ENCODE measurements at regions not wholly inside any gene's neighbourhood (a gene's known extent, or its start where the extent isn't known, plus 50 kb on each side); places are given as distances from the start of the nearest gene placed in this dataset.
"Not testable (repeated sequence)": the region's sequence is repeated elsewhere in the genome, so short reads cannot be mapped to it uniquely, and the experiment has no call there.

DNA sequence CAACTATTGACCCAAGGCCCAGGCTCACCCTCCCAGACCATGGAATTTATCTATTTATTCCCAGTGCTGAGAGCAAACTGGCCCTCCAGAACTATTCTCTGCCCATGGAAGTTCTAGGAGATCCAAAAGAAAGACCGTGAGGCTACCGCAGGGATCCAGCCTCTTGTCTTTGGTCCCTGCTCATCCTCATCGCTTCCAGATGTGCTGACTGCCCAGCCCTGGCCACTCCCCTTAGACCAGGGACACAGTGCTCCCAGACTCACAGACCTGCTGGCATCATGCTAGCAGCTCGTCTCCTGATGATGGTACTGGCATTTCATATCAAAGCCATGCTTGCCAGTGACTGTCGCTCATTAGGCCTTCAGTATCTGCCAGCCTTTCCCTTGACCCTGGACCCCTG is 405.7 kb upstream of the PPP2R3A start:
- DNase-seq: no peak

DNA sequence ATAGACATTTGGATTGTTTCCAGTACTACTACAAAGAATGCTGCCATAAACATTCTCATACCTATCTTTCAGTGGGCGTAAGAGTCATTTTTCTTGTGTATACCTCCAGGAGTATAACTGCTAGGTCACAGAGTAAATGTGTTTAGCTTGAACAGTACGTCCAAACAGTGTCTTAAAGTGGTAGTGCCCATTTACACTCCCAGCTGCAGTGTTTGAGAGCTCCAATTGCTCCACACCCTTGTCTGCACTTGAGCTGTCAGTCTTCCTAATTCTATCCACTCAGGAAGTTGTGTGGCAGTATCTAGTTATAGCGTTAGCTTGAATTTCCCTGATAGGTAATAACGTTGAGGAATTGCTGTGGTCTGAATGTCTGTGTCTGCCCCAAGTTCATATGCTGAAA is 404.7 kb upstream of the PPP2R3A start:
- DNase-seq: no peak

DNA sequence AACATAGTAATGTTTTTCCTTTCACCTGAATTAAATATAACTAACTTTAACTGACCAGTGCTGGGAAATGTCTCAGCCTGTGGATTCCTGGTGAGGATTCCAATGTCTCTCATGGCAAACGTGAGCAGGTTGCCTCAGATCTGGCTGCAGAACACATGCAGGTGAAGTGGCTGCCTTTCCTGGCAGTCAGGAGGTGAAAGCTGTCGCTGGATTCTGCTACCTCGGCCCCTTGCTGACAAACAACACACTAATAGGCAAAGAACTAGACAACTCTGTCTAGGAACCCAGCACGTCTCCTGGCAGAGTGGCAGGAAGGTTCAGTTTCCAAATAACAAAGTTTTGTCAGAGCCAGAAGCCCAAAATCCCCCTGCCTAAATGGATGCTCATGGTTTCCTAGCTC is 400.8 kb upstream of the PPP2R3A start:
- no peak for DNase-seq

DNA sequence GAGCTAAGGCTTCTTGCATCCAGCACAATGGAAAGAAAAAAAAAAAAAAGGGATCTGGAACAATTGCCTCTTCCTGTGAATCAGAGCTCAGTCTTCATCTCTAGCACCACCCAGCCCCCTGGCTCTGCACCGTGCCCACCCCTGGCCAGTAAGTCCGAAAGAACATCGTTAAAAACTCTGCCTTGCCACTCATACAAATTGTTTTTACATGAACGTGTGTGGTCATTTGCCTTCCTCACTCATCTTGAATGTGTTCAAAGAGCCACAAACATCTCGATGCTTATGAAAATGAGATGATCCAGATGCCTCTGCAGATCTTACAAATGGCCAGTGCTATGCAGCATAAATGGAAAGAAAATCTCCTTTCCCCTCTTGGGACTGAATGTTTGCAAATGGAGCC is 400.0 kb upstream of the PPP2R3A start:
- DNase-seq: no peak

DNA sequence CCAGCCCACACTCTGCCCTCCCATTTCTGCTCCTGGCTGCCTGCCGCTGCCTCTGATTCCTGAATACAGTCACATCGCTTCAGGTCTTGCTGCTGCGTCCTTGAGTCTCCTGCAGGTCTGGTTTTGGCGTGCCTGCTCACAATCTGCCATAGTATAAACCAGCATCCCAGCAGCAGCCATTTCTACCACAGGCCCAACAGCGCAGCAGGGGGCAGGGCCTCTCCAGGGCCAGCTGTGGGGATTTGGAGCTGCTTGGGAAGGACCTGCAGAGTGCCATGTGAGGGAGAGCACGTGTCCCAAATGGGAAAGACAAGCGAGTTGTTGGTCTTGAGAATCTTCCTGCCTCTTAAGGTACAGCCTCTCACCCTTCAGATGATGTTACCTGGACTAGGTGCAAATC is 398.3 kb upstream of the PPP2R3A start:
- DNase-seq: no peak

DNA sequence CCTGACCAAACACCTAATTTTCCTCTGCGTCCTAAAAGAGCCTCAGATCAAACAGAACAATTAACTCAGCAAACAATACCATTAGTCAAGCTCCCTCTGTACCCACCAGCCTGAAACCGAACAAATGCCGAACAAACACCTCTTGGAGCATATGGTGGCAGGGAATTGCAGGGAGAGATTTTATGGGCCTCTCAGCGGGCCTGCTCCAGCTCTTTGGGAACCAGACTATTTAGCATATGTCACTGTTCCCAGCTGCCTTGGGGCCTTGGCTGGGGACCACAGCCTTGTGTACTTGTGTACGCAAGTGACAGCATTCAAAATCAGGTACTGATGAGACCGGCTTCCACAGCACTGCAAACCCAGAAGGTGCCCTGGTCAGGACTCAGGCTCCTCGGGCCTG is 388.8 kb upstream of the PPP2R3A start:
- no peak for DNase-seq

DNA sequence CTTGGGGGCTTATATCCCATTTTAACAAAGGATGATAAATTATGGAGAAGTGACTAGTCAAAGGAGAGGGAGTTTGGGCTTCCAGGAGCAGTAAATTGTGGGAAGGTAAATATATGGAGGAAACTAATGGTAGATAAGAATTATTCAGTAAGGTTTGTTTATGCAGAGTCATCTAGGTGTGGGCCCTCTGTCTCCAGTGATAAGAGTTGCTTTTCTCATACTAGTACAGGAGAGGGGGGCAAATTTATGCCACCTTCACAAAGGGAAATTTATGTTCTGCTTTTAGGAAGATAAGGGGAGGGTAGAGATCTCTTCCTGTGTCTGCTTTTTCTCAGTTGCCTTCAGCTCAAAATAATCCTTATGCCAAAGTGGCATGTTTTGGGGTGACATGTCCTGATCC is 383.7 kb upstream of the PPP2R3A start:
- DNase-seq: no peak

DNA sequence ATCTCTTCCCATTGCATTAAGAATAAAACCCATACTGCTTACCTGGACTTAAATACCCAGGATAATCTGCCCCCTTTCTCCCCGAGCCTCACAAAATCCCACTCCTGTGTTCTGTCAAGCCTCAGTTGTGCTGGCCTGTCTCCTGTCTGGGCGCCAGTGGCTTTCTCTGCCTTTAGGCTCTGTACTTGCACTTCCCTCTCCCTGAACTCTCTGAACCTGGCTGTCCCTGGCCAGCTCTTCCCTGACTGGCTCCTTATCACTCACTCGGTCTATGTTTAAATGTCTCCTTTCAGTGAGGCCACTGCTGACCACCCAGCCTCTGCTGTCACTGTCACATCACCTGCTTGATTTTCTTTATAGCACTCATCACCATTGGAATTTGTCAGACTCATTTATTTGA is 382.7 kb upstream of the PPP2R3A start:
- DNase-seq: no peak

DNA sequence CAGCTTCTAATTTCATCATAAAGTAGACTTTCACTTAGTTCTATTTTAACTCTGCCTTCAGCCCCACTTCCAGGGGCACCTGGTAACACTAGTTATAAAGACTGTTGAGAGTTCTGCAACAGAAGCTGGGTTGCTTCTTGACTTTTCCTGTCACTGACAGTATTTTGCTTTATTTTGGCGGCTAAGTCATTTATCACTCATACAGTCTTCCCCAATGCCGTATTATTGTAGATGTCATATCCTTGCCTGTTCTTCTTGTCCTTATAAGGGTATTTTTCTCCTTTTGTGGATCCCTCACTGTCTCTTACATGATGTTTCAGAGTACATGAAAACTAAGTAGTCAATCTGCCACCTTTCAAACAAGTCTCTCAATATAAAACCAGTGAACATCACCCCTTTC is 369.0 kb upstream of the PPP2R3A start:
- DNase-seq: no peak

DNA sequence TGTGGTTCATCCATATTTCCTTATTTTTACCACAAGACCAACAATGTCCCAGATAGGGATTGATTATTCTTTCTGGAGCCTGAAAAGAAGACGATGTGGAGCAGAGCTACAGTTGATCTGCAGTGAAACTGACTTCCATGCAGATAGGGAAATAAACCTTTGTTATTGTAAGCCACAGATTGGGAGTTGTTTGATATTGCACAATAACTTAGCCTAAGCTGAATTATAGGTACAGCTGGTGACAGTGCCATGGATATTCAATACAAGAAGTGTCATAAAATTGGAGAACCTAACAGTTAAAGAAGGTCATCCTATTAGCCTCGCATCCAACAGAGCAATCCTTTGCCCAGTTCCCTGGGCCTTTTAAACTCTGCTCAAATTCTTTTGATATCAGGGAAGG is 367.7 kb upstream of the PPP2R3A start:
- DNase-seq: no peak

DNA sequence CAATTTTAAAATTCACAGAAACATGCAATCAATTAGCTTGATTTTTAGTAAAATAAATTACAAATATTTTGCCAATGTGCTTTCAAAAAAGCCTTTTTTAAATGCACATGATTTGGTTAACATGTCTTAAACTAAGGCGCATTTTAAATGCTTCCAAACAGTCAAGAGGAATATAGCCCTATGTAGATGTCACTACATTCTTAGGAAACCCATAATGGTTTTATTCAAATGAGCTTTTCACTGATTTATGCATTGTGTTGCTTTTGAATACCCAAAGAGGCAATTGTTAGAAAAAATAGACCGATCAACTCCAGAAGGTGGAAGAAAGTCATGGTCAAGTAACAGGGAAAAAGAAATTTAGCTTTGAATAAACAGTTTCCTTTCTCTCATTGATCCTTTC is 366.9 kb upstream of the PPP2R3A start:
- no peak for DNase-seq

DNA sequence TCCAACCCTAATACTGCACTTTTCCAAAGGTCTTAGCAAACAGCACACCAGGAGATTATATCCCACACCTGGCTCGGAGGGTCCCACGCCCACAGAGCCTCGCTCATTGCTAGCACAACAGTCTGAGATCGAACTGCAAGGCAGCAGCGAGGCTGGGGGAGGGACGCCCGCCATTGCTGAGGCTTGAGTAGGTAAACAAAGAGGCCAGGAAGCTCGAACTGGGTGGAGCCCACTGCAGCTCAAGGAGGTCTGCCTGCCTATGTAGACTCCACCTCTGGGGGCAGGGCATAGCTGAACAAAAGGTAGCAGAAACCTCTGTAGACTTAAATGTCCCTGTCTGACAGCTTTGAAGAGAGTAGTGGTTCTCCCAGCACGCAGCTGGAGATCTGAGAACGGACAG is 361.0 kb upstream of the PPP2R3A start:
- DNase-seq: not testable (repeated sequence)

DNA sequence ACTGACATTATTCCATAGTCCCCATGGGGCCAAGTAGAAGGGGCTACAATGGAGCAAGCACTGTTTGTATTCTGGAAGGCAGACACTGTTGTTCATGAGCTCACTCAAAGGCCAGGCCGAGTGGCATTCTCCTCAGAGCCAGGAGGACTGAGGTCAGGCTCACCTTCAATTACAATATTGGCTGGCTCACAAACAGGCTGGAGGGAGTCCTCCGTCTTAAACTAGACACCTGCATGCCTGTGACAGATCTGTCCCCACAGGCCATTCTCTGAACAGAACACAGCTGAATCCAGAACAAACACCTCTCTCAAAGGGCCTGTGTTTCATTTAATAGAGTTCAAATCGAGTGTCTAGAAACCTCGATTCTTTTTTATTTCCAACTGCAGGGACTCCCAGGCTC is 347.4 kb upstream of the PPP2R3A start:
- no peak for DNase-seq

DNA sequence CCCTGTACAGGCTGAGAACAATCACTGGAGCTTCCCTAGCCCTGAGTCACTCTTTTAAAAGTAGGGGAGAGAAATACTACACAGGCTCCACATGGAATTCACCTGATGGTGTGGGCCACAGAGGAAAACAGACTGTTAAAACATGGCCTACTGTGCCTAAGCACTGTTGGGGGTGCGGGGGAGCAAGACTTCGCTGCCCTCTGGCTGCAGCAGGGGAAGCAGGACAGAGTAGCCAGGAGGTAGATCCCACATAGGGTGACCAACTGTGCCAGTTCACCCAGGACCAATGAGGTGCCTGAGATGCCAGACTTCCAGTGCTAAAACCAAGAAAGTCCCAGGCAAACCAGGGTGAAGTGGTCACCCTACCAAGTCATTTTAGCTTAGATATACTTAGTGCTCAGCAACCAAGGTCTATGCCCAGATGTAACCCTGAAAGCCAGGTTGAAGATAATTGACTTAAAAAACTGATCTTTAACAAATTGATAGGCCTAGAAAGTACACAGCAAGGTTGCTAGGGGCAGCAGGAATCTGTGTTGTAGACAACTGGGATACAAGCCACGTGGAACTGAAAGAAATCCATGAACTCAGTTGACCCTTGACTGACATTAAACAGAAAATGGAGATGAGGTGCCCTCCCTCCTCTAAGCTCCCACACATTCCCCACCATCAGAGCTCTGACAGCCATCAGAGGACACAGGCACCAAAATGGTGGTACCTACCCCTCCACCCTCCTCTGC is 344.2 kb upstream of the PPP2R3A start:
- no peak for DNase-seq

DNA sequence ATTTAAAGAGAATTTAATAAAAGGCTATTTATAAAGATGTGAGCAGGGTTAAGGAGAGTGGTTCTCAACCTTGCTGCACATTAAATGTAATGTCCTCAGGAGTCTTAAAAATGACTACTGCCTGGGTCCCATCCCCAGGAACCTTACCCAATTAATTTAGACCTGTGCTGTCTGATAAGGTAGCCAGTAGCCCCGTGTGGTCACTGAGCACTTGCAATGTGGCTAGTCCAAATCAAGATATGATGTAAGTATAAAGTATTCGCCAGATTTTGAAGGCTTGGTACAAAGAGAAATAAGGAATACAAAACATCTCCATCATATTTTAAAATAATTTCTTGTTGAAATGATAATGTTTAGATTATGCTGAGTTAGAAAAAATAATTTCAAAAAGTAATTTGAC is 343.3 kb upstream of the PPP2R3A start:
- DNase-seq: no peak

DNA sequence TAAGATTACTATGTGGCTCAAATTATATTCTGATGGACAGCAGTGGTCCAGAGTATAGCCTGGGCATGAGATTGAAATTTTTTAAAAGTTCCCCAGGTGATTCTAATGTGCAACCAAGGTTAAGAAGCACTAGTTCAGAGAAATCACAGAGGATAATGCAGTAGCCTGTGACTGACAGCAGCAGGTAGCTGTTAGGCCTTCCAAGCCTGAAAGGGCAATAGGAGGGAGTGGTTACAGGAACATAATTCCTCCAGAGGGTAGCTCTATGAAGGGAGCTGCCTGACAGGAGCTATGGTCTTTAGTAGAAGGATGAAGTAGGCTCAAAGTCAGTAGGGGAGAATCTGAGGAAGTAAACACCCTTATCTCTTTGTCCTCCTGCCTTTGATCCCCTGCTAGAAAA is 342.9 kb upstream of the PPP2R3A start:
- no peak for DNase-seq

DNA sequence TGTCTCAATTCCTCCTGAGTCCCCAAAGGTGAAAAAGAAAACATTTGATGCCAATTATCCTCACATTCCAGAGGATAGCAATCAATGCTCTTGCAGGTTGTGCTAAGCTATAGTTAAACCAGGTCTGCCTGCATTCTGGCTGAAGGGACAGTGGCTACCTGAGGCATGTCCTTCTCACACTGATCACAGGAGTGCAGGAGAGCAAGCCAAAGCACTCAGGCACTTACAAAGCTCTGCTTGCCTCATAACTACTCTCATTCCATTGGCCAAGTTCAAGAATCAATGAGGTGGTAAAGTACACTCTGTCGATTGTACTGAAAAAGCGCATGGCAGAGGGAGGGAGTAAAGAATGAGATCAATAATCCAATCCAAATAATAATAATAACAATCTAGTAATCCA is 342.0 kb upstream of the PPP2R3A start:
- no peak for DNase-seq

DNA sequence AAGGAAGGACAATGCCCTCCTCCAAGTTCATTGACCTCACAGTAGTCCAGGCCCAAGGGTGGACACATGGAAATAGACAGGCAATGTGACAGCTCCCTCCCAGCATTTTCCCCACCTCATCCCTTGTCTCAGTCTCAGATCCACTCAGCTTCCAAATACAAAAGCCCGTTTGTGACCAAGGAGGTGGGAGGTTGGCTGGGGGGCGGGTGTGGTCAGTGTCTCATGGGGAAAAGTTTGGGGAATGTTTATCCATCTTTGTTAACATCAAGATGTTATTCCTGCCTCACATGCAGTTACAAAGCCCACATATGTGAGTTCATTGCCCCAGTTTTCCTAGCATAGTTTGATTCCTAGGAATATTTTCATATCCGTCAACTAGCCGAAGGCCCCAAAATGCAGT is 338.5 kb upstream of the PPP2R3A start:
- DNase-seq: no peak

DNA sequence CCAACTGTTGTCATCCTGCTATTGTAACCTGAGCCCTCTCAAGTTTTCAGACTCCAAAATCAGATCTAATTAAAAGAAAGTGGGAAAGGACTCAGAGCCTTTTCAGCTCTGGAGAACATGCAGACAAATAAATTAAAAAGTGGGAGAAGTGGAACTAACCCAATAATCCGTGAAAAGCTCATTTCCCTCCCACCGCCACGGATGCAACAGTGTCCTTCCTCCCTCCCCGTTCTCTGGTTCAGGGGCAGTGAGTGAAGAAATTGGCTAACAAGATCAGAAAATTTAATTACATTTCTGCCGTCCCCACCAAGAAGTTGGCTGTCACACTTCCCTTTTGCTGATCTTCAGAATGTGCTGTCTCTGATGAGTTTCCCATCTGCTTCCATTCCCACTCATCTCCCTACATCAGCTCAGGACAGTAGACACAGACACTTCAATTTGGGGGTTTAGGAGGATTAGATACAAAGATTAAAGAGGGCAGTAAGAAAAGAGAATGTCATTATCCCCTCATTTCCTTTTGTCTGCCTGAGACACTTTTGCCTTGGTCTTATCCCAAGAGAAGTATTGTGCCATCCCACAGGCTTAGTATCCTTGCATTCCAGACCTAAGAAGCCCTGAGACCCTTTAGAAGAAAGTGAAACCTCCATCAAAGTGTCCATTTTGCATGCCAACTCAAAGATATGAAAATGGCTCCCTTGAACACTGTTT is 335.7 kb upstream of the PPP2R3A start:
- DNase-seq: no peak

DNA sequence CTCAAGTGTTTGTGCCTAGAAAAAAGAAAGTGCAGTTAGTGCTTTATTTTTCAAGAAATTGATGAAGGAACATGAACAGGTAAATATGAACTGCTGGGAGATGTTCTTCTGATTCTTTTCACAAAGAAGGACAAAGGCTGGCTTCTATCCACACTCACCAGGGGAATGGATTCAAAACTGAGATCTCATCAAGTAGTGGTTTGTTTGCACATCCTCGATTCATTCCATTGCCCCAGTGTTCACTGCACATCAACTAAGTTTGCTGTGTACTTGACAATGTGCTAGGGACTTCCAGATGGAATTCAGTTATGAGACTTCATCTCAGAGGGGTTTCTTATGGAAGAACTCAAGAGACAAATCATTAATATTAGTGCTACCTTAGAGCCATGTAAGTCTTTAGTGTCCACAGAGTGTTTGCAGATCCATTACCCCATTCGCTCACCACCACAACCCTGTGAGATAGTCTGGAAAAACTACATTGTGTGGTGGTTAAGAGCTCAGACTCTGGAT is 332.9 kb upstream of the PPP2R3A start:
- DNase-seq: no peak

DNA sequence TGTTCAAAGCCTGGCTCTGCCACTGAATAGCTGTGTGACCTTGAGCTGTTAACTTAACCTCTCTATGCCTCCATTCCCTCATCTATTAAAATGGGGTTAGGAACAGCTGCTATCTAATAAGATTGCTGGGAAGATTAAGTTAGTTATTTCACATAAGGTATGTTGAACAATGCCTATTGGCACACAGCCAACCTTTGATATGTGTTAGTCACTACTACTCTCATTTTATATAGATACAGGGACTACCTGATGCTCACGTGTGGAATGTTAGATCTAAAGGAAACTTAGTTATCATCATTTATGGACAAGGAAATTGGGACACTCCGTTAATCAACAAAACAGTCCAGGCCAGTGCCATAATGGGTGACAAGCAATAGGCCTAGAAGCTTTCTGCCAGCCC is 332.4 kb upstream of the PPP2R3A start:
- no peak for DNase-seq

DNA sequence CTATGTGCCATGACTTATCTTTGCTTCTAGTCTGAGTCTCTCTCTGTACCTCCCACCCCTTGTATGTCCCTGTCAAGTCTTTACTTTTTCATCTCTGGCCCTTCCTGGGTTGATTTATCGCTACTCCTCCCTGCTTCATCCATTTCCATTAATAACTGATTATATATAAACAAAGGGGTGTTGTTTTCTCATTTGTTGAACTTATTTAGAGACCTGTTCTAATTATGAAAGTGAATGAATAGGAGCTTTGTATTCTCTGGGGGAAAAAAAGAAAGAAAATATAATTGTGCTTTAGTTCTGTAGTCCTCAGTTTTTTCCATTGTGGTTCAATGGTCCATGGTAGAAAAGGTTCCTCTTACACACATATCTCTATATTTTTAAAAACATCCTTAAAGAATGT is 328.9 kb upstream of the PPP2R3A start:
- DNase-seq: no peak

DNA sequence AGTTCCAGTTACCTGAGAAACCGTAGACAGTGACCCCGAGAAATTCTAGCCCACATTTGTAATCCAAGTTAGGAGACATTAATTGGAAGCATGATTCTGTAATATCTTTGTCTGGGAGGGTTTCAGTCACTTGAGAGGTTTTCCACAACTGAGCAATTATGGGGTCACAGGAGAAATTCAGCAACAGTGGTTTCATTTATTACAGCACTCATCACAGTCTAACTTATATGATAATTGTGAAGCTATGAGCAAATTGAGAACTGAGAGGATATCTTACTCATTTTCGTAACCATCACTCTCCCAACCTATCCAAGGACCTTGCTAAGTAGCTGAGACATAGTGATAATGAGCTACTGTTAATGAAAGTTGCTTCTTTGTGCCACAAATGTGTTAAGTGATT is 328.5 kb upstream of the PPP2R3A start:
- DNase-seq: no peak

DNA sequence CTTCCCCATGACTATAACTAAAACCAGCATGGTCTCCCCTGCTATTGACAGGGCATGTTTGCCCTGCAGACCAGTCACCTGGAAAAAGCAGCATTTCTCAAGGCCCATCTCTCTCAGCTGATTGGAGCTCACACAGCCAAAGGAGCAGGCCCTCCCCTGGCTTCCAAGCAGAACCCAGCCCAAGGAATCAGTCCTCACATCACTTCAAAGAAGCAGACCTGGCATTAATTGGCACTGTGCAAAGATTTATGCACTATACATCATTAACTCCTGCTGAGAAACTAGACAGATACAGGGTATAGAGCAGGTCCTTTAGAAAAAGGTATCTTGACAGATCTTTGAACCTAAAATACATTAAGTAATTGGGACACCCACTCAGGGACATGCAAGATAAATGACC is 323.8 kb upstream of the PPP2R3A start:
- no peak for DNase-seq

DNA sequence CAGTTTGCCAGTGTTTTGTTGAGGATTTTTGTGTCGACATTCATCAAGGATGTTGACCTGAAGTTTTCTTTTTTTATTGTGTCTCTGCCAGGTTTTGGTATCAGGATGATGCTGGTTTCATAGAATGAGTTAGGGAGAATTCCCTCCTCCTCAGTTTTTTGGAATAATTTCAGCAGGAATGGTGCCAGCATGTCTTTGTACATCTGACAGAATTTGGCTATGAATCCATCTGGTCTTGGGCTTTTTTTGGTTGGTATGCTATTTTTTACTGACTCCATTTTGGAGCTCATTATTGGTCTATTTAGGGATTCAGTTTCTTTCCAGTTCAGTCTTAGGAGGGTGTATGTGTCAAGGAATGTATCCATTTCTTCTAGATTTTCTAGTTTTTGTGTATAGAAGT is 320.0 kb upstream of the PPP2R3A start:
- no peak for DNase-seq
